ENCODE measurements at regions not wholly inside any gene's neighbourhood (a gene's known extent, or its start where the extent isn't known, plus 50 kb on each side); places are given as distances from the start of the nearest gene placed in this dataset.

GRCh38 chr4:174047363-174047762, 236.1 kb downstream of the FBXO8 start (continued):
- TF ChIP-seq ZNF407 (IDR thresholded peaks at IDR 0.05; ENCODE audit: low read depth) (no peak), ID3 (CRISPR knock-in tag; IDR thresholded peaks at IDR 0.05) (no peak), ID3 (tag; IDR thresholded peaks at IDR 0.05) (peak; percentile 22; the same call in 1 of the 2 replicates), CUX1 (CRISPR knock-in tag; IDR thresholded peaks at IDR 0.05) (no peak), PURB (CRISPR knock-in tag; IDR thresholded peaks at IDR 0.05; ENCODE audit: low read depth) (no peak), ZFP91 (CRISPR knock-in tag; IDR thresholded peaks at IDR 0.05) (no peak), ARID2 (IDR thresholded peaks at IDR 0.05) (no peak)

All from K562 (cell line).